Osteocyte (in vitro differentiated cells): ENCODE measurements at regions not wholly inside any gene's neighbourhood (a gene's known extent, or its start where the extent isn't known, plus 50 kb on each side); places are given as distances from the start of the nearest gene placed in this dataset.
"Not testable (repeated sequence)": the region's sequence is repeated elsewhere in the genome, so short reads cannot be mapped to it uniquely, and the experiment has no call there.

Source experiments
- DNase-seq: peaks from one replicate; pipeline ENCODE4 v3.0.0; 2021; ENCODE audit warnings: mixed read lengths; ENCODE audit not compliant: unreplicated experiment; ENCODE audit errors: extremely low spot score
- H3K27ac Mint-ChIP-seq: one replicate; pipeline ENCODE4 v1.8.0; 2021; ENCODE audit warnings: mild to moderate bottlenecking, mixed read lengths; ENCODE audit not compliant: unreplicated experiment
- H3K27me3 Mint-ChIP-seq: one replicate; pipeline ENCODE4 v1.8.0; 2021; ENCODE audit warnings: mixed read lengths; ENCODE audit not compliant: unreplicated experiment
- H3K36me3 Mint-ChIP-seq: one replicate; pipeline ENCODE4 v1.8.0; 2021; ENCODE audit warnings: mixed read lengths; ENCODE audit not compliant: unreplicated experiment
- H3K4me1 Mint-ChIP-seq: one replicate; pipeline ENCODE4 v1.8.0; 2021; ENCODE audit warnings: mixed read lengths; ENCODE audit not compliant: unreplicated experiment
- H3K4me3 Mint-ChIP-seq: one replicate; pipeline ENCODE4 v1.8.0; 2021; ENCODE audit warnings: mild to moderate bottlenecking, moderate library complexity, mixed read lengths; ENCODE audit not compliant: unreplicated experiment
- H3K9me3 Mint-ChIP-seq: one replicate; pipeline ENCODE4 v1.8.0; 2021; ENCODE audit warnings: mixed read lengths; ENCODE audit not compliant: unreplicated experiment
- TF ChIP-seq, protein P1 (sequence below): fragments of 200-600 bp; sonication (generic); IDR thresholded peaks from 2 replicates; pipeline ENCODE4 v1.5.0; 2021; ENCODE audit warnings: antibody characterized with exemption, mild to moderate bottlenecking, moderate library complexity

DNA sequence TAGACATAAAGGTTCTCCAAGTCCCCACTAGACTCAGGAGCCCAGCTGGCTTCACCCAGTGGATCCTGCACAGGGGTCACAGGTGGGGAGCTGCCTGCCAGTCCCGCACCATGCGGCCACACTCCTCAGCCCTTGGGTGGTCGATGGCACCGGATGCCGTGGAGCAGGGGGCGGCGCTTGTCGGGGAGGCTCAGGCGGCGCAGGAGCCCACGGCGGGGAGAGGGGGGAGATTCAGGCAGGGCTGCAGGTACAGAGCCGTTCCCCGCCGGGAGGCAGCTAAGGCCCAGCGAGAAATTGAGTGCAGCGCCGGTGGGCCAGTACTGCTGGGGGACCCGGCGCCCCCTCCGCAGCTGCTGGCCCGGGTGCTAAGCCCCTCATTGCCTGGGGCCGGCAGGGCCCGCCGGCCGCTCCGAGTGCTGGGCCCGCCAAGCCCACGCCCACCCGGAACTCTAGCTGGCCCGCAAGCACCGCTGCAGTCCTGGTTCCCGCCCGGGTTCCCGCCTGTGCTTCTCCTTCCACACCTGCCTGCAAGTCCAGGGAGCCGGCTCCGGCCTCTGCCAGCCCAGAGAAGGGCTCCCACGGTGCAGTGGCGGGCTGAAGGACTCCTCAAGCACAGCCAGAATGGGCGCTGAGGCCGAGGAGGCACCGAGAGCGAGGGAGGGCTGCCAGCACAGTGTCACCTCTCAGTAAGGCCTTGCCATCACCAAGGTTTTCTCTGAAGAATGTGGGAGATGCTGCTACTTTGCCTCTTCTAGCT, 58.4 kb upstream of the PPP1R12A start:
- TF ChIP-seq, protein P1, sequence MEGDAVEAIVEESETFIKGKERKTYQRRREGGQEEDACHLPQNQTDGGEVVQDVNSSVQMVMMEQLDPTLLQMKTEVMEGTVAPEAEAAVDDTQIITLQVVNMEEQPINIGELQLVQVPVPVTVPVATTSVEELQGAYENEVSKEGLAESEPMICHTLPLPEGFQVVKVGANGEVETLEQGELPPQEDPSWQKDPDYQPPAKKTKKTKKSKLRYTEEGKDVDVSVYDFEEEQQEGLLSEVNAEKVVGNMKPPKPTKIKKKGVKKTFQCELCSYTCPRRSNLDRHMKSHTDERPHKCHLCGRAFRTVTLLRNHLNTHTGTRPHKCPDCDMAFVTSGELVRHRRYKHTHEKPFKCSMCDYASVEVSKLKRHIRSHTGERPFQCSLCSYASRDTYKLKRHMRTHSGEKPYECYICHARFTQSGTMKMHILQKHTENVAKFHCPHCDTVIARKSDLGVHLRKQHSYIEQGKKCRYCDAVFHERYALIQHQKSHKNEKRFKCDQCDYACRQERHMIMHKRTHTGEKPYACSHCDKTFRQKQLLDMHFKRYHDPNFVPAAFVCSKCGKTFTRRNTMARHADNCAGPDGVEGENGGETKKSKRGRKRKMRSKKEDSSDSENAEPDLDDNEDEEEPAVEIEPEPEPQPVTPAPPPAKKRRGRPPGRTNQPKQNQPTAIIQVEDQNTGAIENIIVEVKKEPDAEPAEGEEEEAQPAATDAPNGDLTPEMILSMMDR = no peak
- no peak overlapping the region for H3K27ac Mint-ChIP-seq
- H3K27me3 Mint-ChIP-seq = no peaks in the 10 kb centered on the region
- no peaks in the 10 kb centered on the region for H3K9me3 Mint-ChIP-seq
- no peaks in the 10 kb centered on the region for H3K36me3 Mint-ChIP-seq
- no peak overlapping the region for H3K4me3 Mint-ChIP-seq
- peaks cover 13% of the 10 kb centered on the region for H3K4me1 Mint-ChIP-seq
- DNase-seq = no peak

DNA sequence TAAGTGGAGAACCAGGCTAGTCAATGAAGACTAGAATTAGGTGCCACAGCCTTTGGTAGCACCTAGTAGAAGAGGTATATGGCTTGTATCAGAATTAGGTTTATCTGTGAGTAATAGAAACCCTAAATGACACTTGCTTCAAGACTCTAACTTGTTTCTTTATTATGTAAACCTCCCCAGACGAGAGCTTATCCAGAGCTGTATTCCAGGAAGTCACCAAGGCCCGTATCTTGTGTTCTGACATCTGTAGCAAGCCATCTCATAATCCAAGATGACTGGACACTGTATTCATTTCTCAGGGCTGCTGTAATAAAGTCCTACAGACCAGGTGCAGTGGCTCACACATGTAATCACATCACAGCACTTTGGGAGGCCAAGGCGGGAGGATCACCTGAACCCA, 56.7 kb upstream of the PPP1R12A start:
- Mint-ChIP-seq H3K27ac (no peak overlapping the region), H3K27me3 (no peaks in the 10 kb centered on the region), H3K4me1 (peaks cover 1% of the 10 kb centered on the region), H3K36me3 (no peaks in the 10 kb centered on the region), H3K4me3 (no peak overlapping the region), H3K9me3 (no peaks in the 10 kb centered on the region)
- DNase-seq = no peak
- TF ChIP-seq, protein P1 = no peak

DNA sequence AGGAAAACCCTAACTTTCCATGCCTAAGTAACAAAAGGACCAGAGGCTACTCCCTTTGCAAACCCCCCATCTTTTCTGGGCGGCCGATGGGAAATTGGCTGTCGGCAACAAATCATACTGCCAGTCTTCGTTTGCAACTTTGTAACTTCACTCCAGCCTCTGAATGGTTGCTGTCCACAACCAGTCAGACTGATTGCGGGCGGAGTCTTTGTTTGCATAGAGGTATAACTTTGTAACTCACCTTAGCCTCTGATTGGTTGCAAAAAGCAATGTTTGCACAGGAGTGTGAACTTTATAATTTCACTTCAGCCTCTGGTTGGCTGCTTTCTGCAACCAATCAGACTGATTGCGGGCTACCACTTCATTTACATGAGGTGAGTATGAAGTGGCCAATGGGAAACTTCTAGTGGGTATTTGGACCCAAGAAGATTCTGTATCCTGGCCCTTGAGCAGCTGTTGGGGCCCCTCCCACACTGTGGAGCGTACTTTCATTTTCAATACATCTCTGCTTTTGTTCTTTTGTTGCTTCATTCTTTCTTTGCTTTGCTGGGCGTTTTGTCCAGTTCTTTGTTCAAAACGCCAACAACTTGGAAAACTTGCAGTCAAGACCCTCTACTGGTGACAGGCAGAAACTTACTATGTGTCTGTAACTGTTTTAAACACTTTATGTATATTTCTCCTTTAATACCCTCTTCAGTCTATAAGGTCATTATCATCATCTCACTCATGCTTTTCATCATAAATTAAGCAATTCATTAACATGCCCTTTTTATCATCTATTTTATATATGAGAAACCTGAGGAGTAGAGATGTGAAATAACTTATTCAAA, 55.8 kb upstream of the PPP1R12A start:
- H3K27me3 Mint-ChIP-seq, H3K36me3 Mint-ChIP-seq, H3K4me1 Mint-ChIP-seq, H3K9me3 Mint-ChIP-seq, H3K4me3 Mint-ChIP-seq, H3K27ac Mint-ChIP-seq, DNase-seq: not testable (repeated sequence)
- TF ChIP-seq, protein P1 = peak; percentile 10

DNA sequence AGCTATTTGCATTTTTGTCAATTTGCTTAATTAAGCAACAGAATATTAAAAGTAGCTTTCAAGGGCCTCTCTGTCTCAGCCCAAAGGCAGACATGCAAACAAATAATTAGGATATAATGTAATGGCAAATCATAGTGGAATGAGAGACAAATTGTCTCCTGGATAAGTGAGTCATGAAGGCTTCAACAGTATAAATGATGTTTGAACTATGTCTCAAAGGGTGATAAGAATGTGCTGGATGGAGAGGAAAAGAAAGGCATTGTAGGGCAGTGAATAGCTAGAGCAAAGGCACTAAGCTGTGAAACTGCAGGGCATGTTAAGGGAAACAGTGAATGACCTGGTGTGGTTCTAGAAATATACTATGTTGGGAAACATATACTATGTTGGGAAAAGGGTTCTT, 53.5 kb upstream of the PPP1R12A start:
- DNase-seq = no peak
- Mint-ChIP-seq H3K27me3 (no peaks in the 10 kb centered on the region), H3K4me3 (no peak overlapping the region), H3K36me3 (no peaks in the 10 kb centered on the region), H3K9me3 (no peaks in the 10 kb centered on the region), H3K4me1 (peaks cover 11% of the 10 kb centered on the region), H3K27ac (no peak overlapping the region)
- TF ChIP-seq, protein P1 = no peak

DNA sequence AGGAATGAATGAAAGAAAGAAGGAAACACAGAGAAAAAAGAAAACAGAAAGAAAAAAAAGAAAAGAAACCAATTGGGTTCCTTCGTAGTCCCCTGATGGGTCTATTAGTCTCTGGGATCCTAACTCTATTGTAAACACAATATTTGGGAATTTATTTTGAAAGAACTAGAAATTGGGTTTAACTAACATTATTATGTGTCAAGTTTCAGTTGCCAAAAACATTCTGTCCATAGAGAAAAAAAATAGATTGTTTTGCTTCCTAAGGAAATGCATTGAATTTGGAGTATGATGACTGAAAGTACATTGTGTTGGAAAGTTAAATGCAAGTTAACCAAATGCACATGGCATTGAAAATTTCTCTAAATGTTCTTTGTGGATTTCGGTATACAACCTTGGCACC, 52.8 kb upstream of the PPP1R12A start:
- Mint-ChIP-seq H3K27ac (no peak overlapping the region), H3K4me1 (peaks cover 13% of the 10 kb centered on the region), H3K36me3 (no peaks in the 10 kb centered on the region), H3K9me3 (no peaks in the 10 kb centered on the region), H3K27me3 (no peaks in the 10 kb centered on the region), H3K4me3 (no peak overlapping the region)
- DNase-seq = no peak
- TF ChIP-seq, protein P1 = no peak
